ENCODE measurements at regions not wholly inside any gene's neighbourhood (a gene's known extent, or its start where the extent isn't known, plus 50 kb on each side); places are given as distances from the start of the nearest gene placed in this dataset.
"Not testable (repeated sequence)": the region's sequence is repeated elsewhere in the genome, so short reads cannot be mapped to it uniquely, and the experiment has no call there.

- no peaks in the 10 kb centered on the region for H3K4me1 Mint-ChIP-seq
- peaks cover 13% of the 10 kb centered on the region for H3K27me3 Mint-ChIP-seq
- no peaks in the 10 kb centered on the region for H3K36me3 Mint-ChIP-seq (ENCODE audit: low read depth)
- no peak overlapping the region for H3K4me3 Mint-ChIP-seq
- no peaks in the 10 kb centered on the region for H3K9me3 Mint-ChIP-seq
- ATAC-seq (replicated peaks), result no peak
- H3K27ac Mint-ChIP-seq, result no peak overlapping the region
Measured at GRCh38 chr5:75921011-75921410, 162.2 kb upstream of the SV2C start.

- no peak for ATAC-seq (replicated peaks)
Measured at GRCh38 chr5:75916144-75916543, 167.0 kb upstream of the SV2C start.

GRCh38 chr5:75909223-75909622, 174.0 kb upstream of the SV2C start:
- H3K27me3 Mint-ChIP-seq, result peaks cover 21% of the 10 kb centered on the region
- no peaks in the 10 kb centered on the region for H3K36me3 Mint-ChIP-seq (ENCODE audit: low read depth)
- H3K4me3 Mint-ChIP-seq, result no peak overlapping the region
- ATAC-seq (replicated peaks), result no peak
- H3K9me3 Mint-ChIP-seq, result peaks cover 3% of the 10 kb centered on the region
- no peaks in the 10 kb centered on the region for H3K4me1 Mint-ChIP-seq
- H3K27ac Mint-ChIP-seq, result no peak overlapping the region

More at GRCh38 chr5:75916144-75916543, 167.0 kb upstream of the SV2C start:
- Mint-ChIP-seq H3K36me3 (ENCODE audit: low read depth) (no peaks in the 10 kb centered on the region), H3K27me3 (peaks cover 8% of the 10 kb centered on the region), H3K4me1 (no peaks in the 10 kb centered on the region), H3K4me3 (no peak overlapping the region), H3K9me3 (no peaks in the 10 kb centered on the region), H3K27ac (no peak overlapping the region)

- Mint-ChIP-seq H3K27ac (no peak overlapping the region), H3K9me3 (peaks cover 3% of the 10 kb centered on the region), H3K27me3 (peaks cover 32% of the 10 kb centered on the region), H3K36me3 (ENCODE audit: low read depth) (no peaks in the 10 kb centered on the region), H3K4me3 (no peak overlapping the region), H3K4me1 (no peaks in the 10 kb centered on the region)
- no peak for ATAC-seq (replicated peaks)
Measured at GRCh38 chr5:75907651-75908050, 175.5 kb upstream of the SV2C start.

GRCh38 chr5:75894482-75894881, 177.2 kb upstream of the POC5 start:
- H3K4me3 Mint-ChIP-seq, result no peak overlapping the region
- no peak for ATAC-seq (replicated peaks)
- H3K4me1 Mint-ChIP-seq, result no peaks in the 10 kb centered on the region
- H3K27ac Mint-ChIP-seq, result no peak overlapping the region
- H3K36me3 Mint-ChIP-seq (ENCODE audit: low read depth), result no peaks in the 10 kb centered on the region
- H3K27me3 Mint-ChIP-seq, result no peaks in the 10 kb centered on the region
- no peaks in the 10 kb centered on the region for H3K9me3 Mint-ChIP-seq

- Mint-ChIP-seq H3K4me1 (no peaks in the 10 kb centered on the region), H3K4me3 (no peak overlapping the region), H3K27ac (no peak overlapping the region), H3K9me3 (no peaks in the 10 kb centered on the region), H3K36me3 (ENCODE audit: low read depth) (no peaks in the 10 kb centered on the region), H3K27me3 (no peaks in the 10 kb centered on the region)
- no peak for ATAC-seq (replicated peaks)
Measured at GRCh38 chr5:75891736-75892135, 174.5 kb upstream of the POC5 start.

GRCh38 chr5:75891020-75891419, 173.8 kb upstream of the POC5 start:
- H3K9me3 Mint-ChIP-seq, result no peaks in the 10 kb centered on the region
- ATAC-seq (replicated peaks), result no peak
- H3K4me1 Mint-ChIP-seq, result no peaks in the 10 kb centered on the region
- no peak overlapping the region for H3K4me3 Mint-ChIP-seq
- H3K36me3 Mint-ChIP-seq (ENCODE audit: low read depth), result no peaks in the 10 kb centered on the region
- no peak overlapping the region for H3K27ac Mint-ChIP-seq
- H3K27me3 Mint-ChIP-seq, result no peaks in the 10 kb centered on the region

GRCh38 chr5:75890546-75890945, 173.3 kb upstream of the POC5 start:
- H3K4me3 Mint-ChIP-seq, result no peak overlapping the region
- H3K27me3 Mint-ChIP-seq, result no peaks in the 10 kb centered on the region
- no peaks in the 10 kb centered on the region for H3K36me3 Mint-ChIP-seq (ENCODE audit: low read depth)
- H3K4me1 Mint-ChIP-seq, result no peaks in the 10 kb centered on the region
- no peak overlapping the region for H3K27ac Mint-ChIP-seq
- ATAC-seq (replicated peaks), result no peak
- H3K9me3 Mint-ChIP-seq, result no peaks in the 10 kb centered on the region

- Mint-ChIP-seq H3K4me1 (no peaks in the 10 kb centered on the region), H3K27me3 (no peaks in the 10 kb centered on the region), H3K4me3 (no peak overlapping the region), H3K27ac (peak overlapping the region; percentile 31), H3K36me3 (ENCODE audit: low read depth) (no peaks in the 10 kb centered on the region), H3K9me3 (no peaks in the 10 kb centered on the region)
- no peak for ATAC-seq (replicated peaks)
Measured at GRCh38 chr5:75886706-75887105, 169.5 kb upstream of the POC5 start.

- Mint-ChIP-seq H3K4me1 (no peaks in the 10 kb centered on the region), H3K4me3 (no peak overlapping the region), H3K27ac (peak overlapping the region; percentile 31), H3K9me3 (no peaks in the 10 kb centered on the region), H3K27me3 (no peaks in the 10 kb centered on the region), H3K36me3 (ENCODE audit: low read depth) (no peaks in the 10 kb centered on the region)
- ATAC-seq (replicated peaks), result peak; percentile 29
Measured at GRCh38 chr5:75885849-75886596, 168.8 kb upstream of the POC5 start.

GRCh38 chr5:75885321-75885720, 168.1 kb upstream of the POC5 start:
- H3K4me1 Mint-ChIP-seq, result no peaks in the 10 kb centered on the region
- no peak overlapping the region for H3K27ac Mint-ChIP-seq
- no peaks in the 10 kb centered on the region for H3K27me3 Mint-ChIP-seq
- no peak overlapping the region for H3K4me3 Mint-ChIP-seq
- ATAC-seq (replicated peaks), result no peak
- peaks cover 5% of the 10 kb centered on the region for H3K9me3 Mint-ChIP-seq
- no peaks in the 10 kb centered on the region for H3K36me3 Mint-ChIP-seq (ENCODE audit: low read depth)

GRCh38 chr5:75869891-75870290, 152.7 kb upstream of the POC5 start:
- H3K4me3 Mint-ChIP-seq, result no peak overlapping the region
- H3K27ac Mint-ChIP-seq, result no peak overlapping the region
- no peak for ATAC-seq (replicated peaks)
- H3K4me1 Mint-ChIP-seq, result no peaks in the 10 kb centered on the region
- no peaks in the 10 kb centered on the region for H3K9me3 Mint-ChIP-seq
- no peaks in the 10 kb centered on the region for H3K36me3 Mint-ChIP-seq (ENCODE audit: low read depth)
- H3K27me3 Mint-ChIP-seq, result peaks cover 30% of the 10 kb centered on the region

GRCh38 chr5:75862872-75863271, 145.6 kb upstream of the POC5 start:
- peaks cover 8% of the 10 kb centered on the region for H3K9me3 Mint-ChIP-seq
- H3K27ac Mint-ChIP-seq, result no peak overlapping the region
- no peak for ATAC-seq (replicated peaks)
- H3K36me3 Mint-ChIP-seq (ENCODE audit: low read depth), result no peaks in the 10 kb centered on the region
- H3K27me3 Mint-ChIP-seq, result peaks cover 37% of the 10 kb centered on the region
- H3K4me1 Mint-ChIP-seq, result no peaks in the 10 kb centered on the region
- no peak overlapping the region for H3K4me3 Mint-ChIP-seq

- not testable (repeated sequence) for H3K9me3 Mint-ChIP-seq; H3K36me3 Mint-ChIP-seq (ENCODE audit: low read depth); H3K27ac Mint-ChIP-seq; ATAC-seq (replicated peaks); H3K4me1 Mint-ChIP-seq; H3K4me3 Mint-ChIP-seq
- H3K27me3 Mint-ChIP-seq, result peaks cover 25% of the 10 kb centered on the region
Measured at GRCh38 chr5:75859621-75860020, 142.4 kb upstream of the POC5 start.

GRCh38 chr5:75856056-75856455, 138.8 kb upstream of the POC5 start:
- peaks cover 22% of the 10 kb centered on the region for H3K27me3 Mint-ChIP-seq
- H3K4me1 Mint-ChIP-seq, result no peaks in the 10 kb centered on the region
- H3K4me3 Mint-ChIP-seq, result no peak overlapping the region
- H3K27ac Mint-ChIP-seq, result no peak overlapping the region
- ATAC-seq (replicated peaks), result no peak
- no peaks in the 10 kb centered on the region for H3K36me3 Mint-ChIP-seq (ENCODE audit: low read depth)
- H3K9me3 Mint-ChIP-seq, result peaks cover 8% of the 10 kb centered on the region

- H3K4me3 Mint-ChIP-seq, result no peak overlapping the region
- H3K27me3 Mint-ChIP-seq, result peaks cover 29% of the 10 kb centered on the region
- no peak for ATAC-seq (replicated peaks)
- no peaks in the 10 kb centered on the region for H3K9me3 Mint-ChIP-seq
- H3K27ac Mint-ChIP-seq, result no peak overlapping the region
- H3K4me1 Mint-ChIP-seq, result no peaks in the 10 kb centered on the region
- no peaks in the 10 kb centered on the region for H3K36me3 Mint-ChIP-seq (ENCODE audit: low read depth)
Measured at GRCh38 chr5:75848077-75848476, 130.8 kb upstream of the POC5 start.

All from activated T-helper 17 cell treated with anti-CD3 and anti-CD28 coated beads, Interleukin-2, amount 50 U/mL, for 72 hours (primary cell).